AG04449 (cell line): ENCODE measurements at regions not wholly inside any gene's neighbourhood (a gene's known extent, or its start where the extent isn't known, plus 50 kb on each side); places are given as distances from the start of the nearest gene placed in this dataset.

Source experiments
- CTCF ChIA-PET: fragments of 350-600 bp; formaldehyde crosslinking; extraction: SDS; loops from one replicate; lab custom pipeline; 2021; ENCODE audit warnings: antibody characterized with exemption; lab: Yijun Ruan, JAX
- POLR2A ChIA-PET: fragments of 400-600, 350-600 bp; formaldehyde crosslinking; extraction: SDS; loops from one replicate; lab custom pipeline; 2020; ENCODE audit warnings: antibody characterized with exemption, inconsistent platforms; lab: Yijun Ruan, JAX
- DNase-seq: peaks from one replicate; pipeline ENCODE4 v3.0.0-alpha.2; 2010; ENCODE audit warnings: low read depth, low spot score
- H3K4me3 ChIP-seq: 2 replicates; pipeline ENCODE4 v1.5.1; 2011; ENCODE audit warnings: low read depth, mild to moderate bottlenecking, control low read depth, low read length
- CTCF ChIP-seq: IDR thresholded peaks from one replicate; pipeline ENCODE4 v1.5.1; 2011; ENCODE audit warnings: mild to moderate bottlenecking, moderate library complexity, low read length, control low read depth, inconsistent platforms; ENCODE audit not compliant: insufficient read depth; ENCODE audit errors: missing control alignments

- CTCF ChIA-PET = no interaction called here
- no peak overlapping the region for H3K4me3 ChIP-seq
- no peak for DNase-seq
- TF ChIP-seq CTCF = no peak
- POLR2A ChIA-PET = no interaction called here
Measured at GRCh38 chr6:117138920-117139319, 126.4 kb upstream of the VGLL2 start.

GRCh38 chr6:117142142-117142541, 123.2 kb upstream of the VGLL2 start:
- no peak for TF ChIP-seq CTCF
- no peak for DNase-seq
- CTCF ChIA-PET = no interaction called here
- H3K4me3 ChIP-seq = no peak overlapping the region
- POLR2A ChIA-PET = no interaction called here

- no peak for DNase-seq
- no peak for TF ChIP-seq CTCF
- ChIA-PET CTCF (no interaction called here), POLR2A (no interaction called here)
- no peak overlapping the region for H3K4me3 ChIP-seq
Measured at GRCh38 chr6:117142995-117143394, 122.4 kb upstream of the VGLL2 start.

- DNase-seq = no peak
- CTCF ChIA-PET = no interaction called here
- no peak for TF ChIP-seq CTCF
- POLR2A ChIA-PET = no interaction called here
- H3K4me3 ChIP-seq = no peak overlapping the region
Measured at GRCh38 chr6:117143647-117144046, 121.7 kb upstream of the VGLL2 start.

- ChIA-PET CTCF (no interaction called here), POLR2A (no interaction called here)
- no peak overlapping the region for H3K4me3 ChIP-seq
- TF ChIP-seq CTCF = no peak
- no peak for DNase-seq
Measured at GRCh38 chr6:117145940-117146339, 119.4 kb upstream of the VGLL2 start.

GRCh38 chr6:117149324-117149723, 116.0 kb upstream of the VGLL2 start:
- CTCF ChIA-PET = no interaction called here
- POLR2A ChIA-PET = no interaction called here
- no peak for DNase-seq
- no peak overlapping the region for H3K4me3 ChIP-seq
- no peak for TF ChIP-seq CTCF
